ENCODE measurements at regions not wholly inside any gene's neighbourhood (a gene's known extent, or its start where the extent isn't known, plus 50 kb on each side); places are given as distances from the start of the nearest gene placed in this dataset.

GRCh38 chr2:153808679-153809078 lies 63.0 kb upstream of the GALNT13 start:
- ATAC-seq = no peak
- TF ChIP-seq CREB5 (CRISPR knock-in tag; IDR thresholded peaks at IDR 0.05; ENCODE audit: low read depth) (no peak), ZC3H10 (CRISPR knock-in tag; IDR thresholded peaks at IDR 0.05) (no peak)

- ATAC-seq = no peak
- TF ChIP-seq POU6F1 (CRISPR knock-in tag; IDR thresholded peaks at IDR 0.05; ENCODE audit: borderline replicate concordance, low read depth) (no peak), TCF4 (CRISPR knock-in tag; IDR thresholded peaks at IDR 0.05; ENCODE audit: borderline replicate concordance) (no peak), SNAI2 (CRISPR knock-in tag; IDR thresholded peaks at IDR 0.05) (no peak), ZNF565 (CRISPR knock-in tag; conservative IDR thresholded peaks at IDR 0.05; ENCODE audit: low read depth) (no peak), PPARA (CRISPR knock-in tag; IDR thresholded peaks at IDR 0.05; ENCODE audit: borderline replicate concordance) (no peak), TSHZ2 (CRISPR knock-in tag; IDR thresholded peaks at IDR 0.05) (no peak)
Observed at GRCh38 chr2:153811516-153811915, 60.2 kb upstream of the GALNT13 start.

- no peak for ATAC-seq
- TF ChIP-seq OSR1 (CRISPR knock-in tag; IDR thresholded peaks at IDR 0.05) (no peak), TOX (CRISPR knock-in tag; IDR thresholded peaks at IDR 0.05; ENCODE audit: borderline replicate concordance) (no peak), RARB (CRISPR knock-in tag; IDR thresholded peaks at IDR 0.05) (no peak), SNAI2 (CRISPR knock-in tag; IDR thresholded peaks at IDR 0.05) (no peak), ISL1 (CRISPR knock-in tag; IDR thresholded peaks at IDR 0.05) (no peak), CSRNP3 (CRISPR knock-in tag; IDR thresholded peaks at IDR 0.05) (no peak), TCF4 (CRISPR knock-in tag; IDR thresholded peaks at IDR 0.05; ENCODE audit: borderline replicate concordance) (no peak), ARNTL (CRISPR knock-in tag; IDR thresholded peaks at IDR 0.05; ENCODE audit: borderline replicate concordance, low read depth) (no peak)
Observed at GRCh38 chr2:153812632-153813031, 59.1 kb upstream of the GALNT13 start.

- TF ChIP-seq ISL1 (CRISPR knock-in tag; IDR thresholded peaks at IDR 0.05) = no peak
- TF ChIP-seq ZNF8 (CRISPR knock-in tag; IDR thresholded peaks at IDR 0.05) = no peak
- no peak for TF ChIP-seq ZNF565 (CRISPR knock-in tag; conservative IDR thresholded peaks at IDR 0.05; ENCODE audit: low read depth)
- TF ChIP-seq ZFP30 (CRISPR knock-in tag; IDR thresholded peaks at IDR 0.05) = no peak
- no peak for TF ChIP-seq PPARA (CRISPR knock-in tag; IDR thresholded peaks at IDR 0.05; ENCODE audit: borderline replicate concordance)
- no peak for TF ChIP-seq BACH2 (CRISPR knock-in tag; IDR thresholded peaks at IDR 0.05; ENCODE audit: borderline replicate concordance)
- no peak for TF ChIP-seq OSR1 (CRISPR knock-in tag; IDR thresholded peaks at IDR 0.05)
- TF ChIP-seq POU6F1 (CRISPR knock-in tag; IDR thresholded peaks at IDR 0.05; ENCODE audit: borderline replicate concordance, low read depth) = no peak
- no peak for TF ChIP-seq CSRNP3 (CRISPR knock-in tag; IDR thresholded peaks at IDR 0.05)
- TF ChIP-seq CREB5 (CRISPR knock-in tag; IDR thresholded peaks at IDR 0.05; ENCODE audit: low read depth) = no peak
- TF ChIP-seq TSHZ2 (CRISPR knock-in tag; IDR thresholded peaks at IDR 0.05) = no peak
- no peak for TF ChIP-seq GLIS3 (CRISPR knock-in tag; IDR thresholded peaks at IDR 0.05)
- no peak for TF ChIP-seq ZNF70 (CRISPR knock-in tag; IDR thresholded peaks at IDR 0.05)
- TF ChIP-seq CSDC2 (CRISPR knock-in tag; IDR thresholded peaks at IDR 0.05) = no peak
- no peak for ATAC-seq
Observed at GRCh38 chr2:153818242-153818641, 53.5 kb upstream of the GALNT13 start.

Data from SK-N-SH treated with all-trans-retinoic acid at 6 μM for 48 hours (cell line).